ENCODE measurements at regions not wholly inside any gene's neighbourhood (a gene's known extent, or its start where the extent isn't known, plus 50 kb on each side); places are given as distances from the start of the nearest gene placed in this dataset.

DNA sequence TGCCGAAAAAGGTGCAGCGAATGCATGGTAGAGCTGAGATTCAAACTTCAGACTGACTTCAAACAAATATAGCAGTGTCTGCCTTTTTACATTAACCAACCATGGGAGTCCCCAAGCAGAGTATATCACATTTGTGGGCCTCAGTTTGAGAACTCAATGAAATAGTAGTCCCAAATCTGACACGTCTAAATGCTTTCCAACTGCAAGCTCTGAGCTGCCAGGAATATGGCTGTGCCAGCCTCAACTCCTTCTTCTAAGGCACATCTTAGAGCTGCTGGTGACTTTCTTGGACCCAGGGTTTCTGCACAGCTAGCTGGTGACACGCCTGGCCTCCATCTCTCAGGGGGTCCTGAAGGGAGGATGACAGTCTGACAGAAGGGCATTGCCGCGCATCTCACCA is 78.8 kb upstream of the SLC2A1 start:
- H3K9ac ChIP-seq (ENCODE audit: low read depth, low read length) = no peak overlapping the region
- H3K9me3 ChIP-seq (ENCODE audit: control insufficient read depth, insufficient read depth, low read length) = no peaks in the 10 kb centered on the region
- peaks cover 3% of the 10 kb centered on the region for H3K4me1 ChIP-seq (ENCODE audit: control insufficient read depth, insufficient read depth, low read length)

DNA sequence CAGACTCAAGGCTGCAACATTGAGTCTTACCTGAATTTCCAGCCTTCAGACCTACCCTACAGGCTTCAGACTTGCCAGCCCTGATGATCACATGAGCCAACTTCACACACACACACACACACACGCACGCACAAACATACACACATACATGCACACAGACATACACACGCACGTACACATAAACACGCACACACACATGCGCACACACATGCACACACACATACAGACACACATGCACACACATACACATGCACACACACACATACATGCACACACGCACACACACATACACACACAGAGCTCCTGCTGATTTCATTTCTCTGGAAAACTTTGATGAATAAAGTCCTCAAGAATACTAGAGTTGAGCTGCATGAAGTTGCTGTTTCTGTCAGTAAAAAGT is 78.3 kb upstream of the SLC2A1 start:
- H3K4me1 ChIP-seq (ENCODE audit: control insufficient read depth, insufficient read depth, low read length) = peaks cover 3% of the 10 kb centered on the region
- no peak overlapping the region for H3K9ac ChIP-seq (ENCODE audit: low read depth, low read length)
- no peak overlapping the region for H3K4me3 ChIP-seq (ENCODE audit: low read depth, low read length)
- no peaks in the 10 kb centered on the region for H3K9me3 ChIP-seq (ENCODE audit: control insufficient read depth, insufficient read depth, low read length)
- no peaks in the 10 kb centered on the region for H3K36me3 ChIP-seq (ENCODE audit: control insufficient read depth, insufficient read depth, low read length)
- H3K27me3 ChIP-seq (ENCODE audit: control insufficient read depth, insufficient read depth, low read length) = no peaks in the 10 kb centered on the region

More for the DNA sequence above, 78.8 kb upstream of the SLC2A1 start:
- Histone ChIP-seq H3K36me3 (ENCODE audit: control insufficient read depth, insufficient read depth, low read length) (no peaks in the 10 kb centered on the region), H3K4me3 (ENCODE audit: low read depth, low read length) (no peak overlapping the region), H3K27me3 (ENCODE audit: control insufficient read depth, insufficient read depth, low read length) (no peaks in the 10 kb centered on the region)

DNA sequence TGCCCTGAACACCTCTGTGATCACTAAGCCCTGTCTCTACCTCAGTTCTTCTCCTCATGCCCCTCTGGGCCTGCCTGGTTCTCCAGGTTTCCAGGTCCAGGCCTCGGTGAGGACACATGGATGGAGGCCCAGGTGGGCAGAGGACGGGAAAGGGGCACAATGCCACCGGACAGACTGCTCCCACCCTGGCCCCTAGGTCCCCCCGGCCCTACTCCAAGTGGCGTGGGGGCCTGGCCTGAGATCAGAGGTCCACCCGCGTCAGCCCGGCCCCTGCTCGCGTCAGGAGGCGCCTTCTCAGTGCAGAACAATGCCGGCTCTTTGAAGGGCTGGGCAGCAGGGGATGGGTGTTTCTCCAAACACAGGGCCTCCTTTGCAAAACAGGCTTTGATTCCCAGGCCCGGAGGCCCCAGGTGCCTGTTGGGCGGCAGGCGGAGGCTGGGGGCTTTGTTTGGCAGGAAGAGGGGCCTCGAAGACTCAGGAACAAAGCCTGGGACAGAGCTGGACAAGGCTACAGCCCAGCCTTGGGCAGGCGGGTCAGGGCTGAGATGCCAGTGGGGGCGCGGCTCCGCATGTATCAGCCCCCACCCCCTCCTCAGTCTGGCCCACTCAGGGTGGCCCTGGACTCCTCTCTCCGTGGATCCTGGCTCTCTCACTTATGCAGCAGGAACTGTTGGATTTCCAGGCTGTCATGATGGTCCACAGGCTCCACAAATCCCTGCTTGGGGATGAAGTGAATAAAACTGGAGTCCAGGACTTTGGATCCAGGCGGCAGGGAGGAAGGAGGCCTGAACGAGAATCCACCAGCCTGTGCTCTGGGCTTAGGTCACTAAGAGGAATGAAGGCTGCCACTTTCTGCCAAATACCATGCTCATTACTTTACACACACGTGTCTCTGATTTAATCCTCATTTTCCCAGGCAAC is 77.4 kb upstream of the SLC2A1 start:
- no peaks in the 10 kb centered on the region for H3K27me3 ChIP-seq (ENCODE audit: control insufficient read depth, insufficient read depth, low read length)
- no peak overlapping the region for H3K4me3 ChIP-seq (ENCODE audit: low read depth, low read length)
- no peaks in the 10 kb centered on the region for H3K36me3 ChIP-seq (ENCODE audit: control insufficient read depth, insufficient read depth, low read length)
- H3K9me3 ChIP-seq (ENCODE audit: control insufficient read depth, insufficient read depth, low read length) = no peaks in the 10 kb centered on the region
- H3K9ac ChIP-seq (ENCODE audit: low read depth, low read length) = no peak overlapping the region
- peaks cover 3% of the 10 kb centered on the region for H3K4me1 ChIP-seq (ENCODE audit: control insufficient read depth, insufficient read depth, low read length)

DNA sequence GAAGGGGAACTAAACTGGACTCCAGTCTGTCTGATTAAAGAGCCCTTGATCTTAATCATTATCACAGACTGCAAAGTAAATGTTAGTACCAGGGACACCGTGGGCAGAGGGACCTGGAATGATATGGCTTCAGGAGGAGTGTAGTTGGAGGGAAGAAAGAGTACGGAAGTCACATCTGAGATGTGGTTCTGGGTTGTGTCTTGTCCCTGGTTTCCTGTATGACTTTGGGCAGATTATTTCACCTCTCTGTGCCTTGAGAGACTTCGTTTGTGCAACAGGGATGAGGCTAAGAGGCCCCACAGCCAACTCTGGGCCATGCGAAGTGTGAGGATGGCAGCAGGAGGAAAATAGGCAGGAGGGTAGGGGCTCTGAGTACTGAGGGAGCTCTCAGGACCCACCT is 76.1 kb upstream of the SLC2A1 start:
- no peak overlapping the region for H3K4me3 ChIP-seq (ENCODE audit: low read depth, low read length)
- H3K36me3 ChIP-seq (ENCODE audit: control insufficient read depth, insufficient read depth, low read length) = no peaks in the 10 kb centered on the region
- H3K9me3 ChIP-seq (ENCODE audit: control insufficient read depth, insufficient read depth, low read length) = no peaks in the 10 kb centered on the region
- no peak overlapping the region for H3K9ac ChIP-seq (ENCODE audit: low read depth, low read length)
- H3K4me1 ChIP-seq (ENCODE audit: control insufficient read depth, insufficient read depth, low read length) = peaks cover 3% of the 10 kb centered on the region
- H3K27me3 ChIP-seq (ENCODE audit: control insufficient read depth, insufficient read depth, low read length) = no peaks in the 10 kb centered on the region

DNA sequence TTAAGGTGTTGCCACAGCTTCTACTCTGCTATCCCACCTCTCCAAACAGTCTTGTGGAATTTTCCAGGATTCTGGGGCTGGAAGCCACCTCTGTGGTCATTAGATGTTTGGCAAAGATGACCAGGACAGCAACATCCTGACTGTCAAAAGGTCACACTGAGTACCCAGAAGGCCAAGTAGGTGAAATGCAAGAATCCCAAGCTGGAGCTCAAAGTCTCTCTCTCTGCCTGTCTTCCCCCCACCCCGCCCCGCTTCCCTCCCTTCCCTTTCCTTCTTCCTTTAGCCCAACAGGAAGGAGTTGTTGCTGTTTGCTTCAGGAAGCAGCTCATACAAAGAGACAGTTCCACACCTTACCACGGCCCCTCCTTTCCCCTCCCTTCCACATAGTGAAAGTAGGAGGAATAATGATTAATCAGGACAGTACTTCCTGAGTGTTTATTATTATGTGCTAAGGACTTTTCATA is 75.6 kb upstream of the SLC2A1 start:
- no peak overlapping the region for H3K4me3 ChIP-seq (ENCODE audit: low read depth, low read length)
- no peak overlapping the region for H3K9ac ChIP-seq (ENCODE audit: low read depth, low read length)
- no peaks in the 10 kb centered on the region for H3K27me3 ChIP-seq (ENCODE audit: control insufficient read depth, insufficient read depth, low read length)
- H3K36me3 ChIP-seq (ENCODE audit: control insufficient read depth, insufficient read depth, low read length) = no peaks in the 10 kb centered on the region
- H3K4me1 ChIP-seq (ENCODE audit: control insufficient read depth, insufficient read depth, low read length) = peaks cover 3% of the 10 kb centered on the region
- H3K9me3 ChIP-seq (ENCODE audit: control insufficient read depth, insufficient read depth, low read length) = no peaks in the 10 kb centered on the region

DNA sequence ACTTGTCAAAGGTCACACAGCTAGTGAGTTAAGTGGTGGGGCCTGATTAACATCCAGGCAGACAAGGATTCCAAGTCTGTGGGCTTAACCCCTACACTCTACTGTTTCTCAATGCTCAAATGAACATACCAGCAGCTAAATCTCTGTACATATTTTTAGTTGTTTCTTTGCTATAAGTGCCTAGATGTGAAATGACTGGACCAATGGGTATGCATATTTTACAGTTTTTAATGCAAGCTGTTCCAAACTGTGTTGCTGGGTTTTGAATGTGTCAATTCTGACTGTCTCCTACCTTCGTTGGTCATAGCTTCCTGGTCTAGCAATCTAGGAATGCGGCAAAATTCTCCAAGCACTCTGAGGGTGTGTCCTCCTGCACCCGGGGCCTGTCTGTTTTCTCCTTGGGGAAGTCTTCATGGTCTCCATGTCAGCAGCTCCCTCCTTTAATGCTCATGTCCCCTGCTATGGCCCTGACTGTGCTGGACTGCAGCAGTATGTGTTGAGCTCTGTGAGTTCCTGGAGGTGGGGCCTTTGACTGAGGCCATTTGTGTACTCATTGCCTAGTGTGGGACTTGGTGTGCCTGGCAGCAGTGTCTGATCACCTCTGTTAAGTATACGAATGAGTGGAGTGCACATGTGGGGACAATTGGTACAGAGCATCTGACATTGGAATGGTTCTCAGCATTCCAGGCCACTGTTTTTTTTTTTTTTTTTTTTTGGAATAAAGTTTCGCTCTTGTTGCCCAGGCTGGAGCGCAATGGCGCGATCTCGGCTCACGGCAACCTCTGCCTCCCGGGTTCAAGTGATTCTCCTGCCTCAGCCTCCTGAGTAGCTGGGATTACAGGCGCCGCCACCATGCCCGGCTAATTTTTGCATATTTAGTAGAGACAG is 72.9 kb upstream of the SLC2A1 start:
- H3K36me3 ChIP-seq (ENCODE audit: control insufficient read depth, insufficient read depth, low read length) = no peaks in the 10 kb centered on the region
- H3K4me3 ChIP-seq (ENCODE audit: low read depth, low read length) = no peak overlapping the region
- no peaks in the 10 kb centered on the region for H3K4me1 ChIP-seq (ENCODE audit: control insufficient read depth, insufficient read depth, low read length)
- H3K27me3 ChIP-seq (ENCODE audit: control insufficient read depth, insufficient read depth, low read length) = no peaks in the 10 kb centered on the region
- no peaks in the 10 kb centered on the region for H3K9me3 ChIP-seq (ENCODE audit: control insufficient read depth, insufficient read depth, low read length)
- H3K9ac ChIP-seq (ENCODE audit: low read depth, low read length) = no peak overlapping the region

DNA sequence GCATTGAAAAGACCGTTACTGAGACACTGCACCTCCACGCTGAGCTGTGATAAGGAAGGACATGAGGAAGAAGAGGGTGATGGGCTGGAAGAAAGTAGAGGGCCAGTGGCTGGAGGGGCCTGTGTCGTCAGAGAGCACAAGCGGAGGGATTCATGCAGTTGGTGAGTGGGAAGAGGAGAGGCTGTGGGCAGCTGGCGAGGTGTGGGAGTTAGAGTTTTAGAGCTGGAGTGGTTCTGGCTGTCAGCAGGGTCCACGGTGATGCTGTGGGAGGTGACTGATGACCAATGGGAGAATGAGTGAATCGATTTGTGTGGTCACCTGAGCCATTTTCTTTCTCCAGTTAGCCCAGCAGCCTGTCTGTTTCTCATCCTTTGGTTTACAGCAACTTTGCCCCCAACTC is 66.2 kb upstream of the SLC2A1 start:
- H3K27me3 ChIP-seq (ENCODE audit: control insufficient read depth, insufficient read depth, low read length) = no peaks in the 10 kb centered on the region
- no peaks in the 10 kb centered on the region for H3K4me1 ChIP-seq (ENCODE audit: control insufficient read depth, insufficient read depth, low read length)
- no peaks in the 10 kb centered on the region for H3K36me3 ChIP-seq (ENCODE audit: control insufficient read depth, insufficient read depth, low read length)

DNA sequence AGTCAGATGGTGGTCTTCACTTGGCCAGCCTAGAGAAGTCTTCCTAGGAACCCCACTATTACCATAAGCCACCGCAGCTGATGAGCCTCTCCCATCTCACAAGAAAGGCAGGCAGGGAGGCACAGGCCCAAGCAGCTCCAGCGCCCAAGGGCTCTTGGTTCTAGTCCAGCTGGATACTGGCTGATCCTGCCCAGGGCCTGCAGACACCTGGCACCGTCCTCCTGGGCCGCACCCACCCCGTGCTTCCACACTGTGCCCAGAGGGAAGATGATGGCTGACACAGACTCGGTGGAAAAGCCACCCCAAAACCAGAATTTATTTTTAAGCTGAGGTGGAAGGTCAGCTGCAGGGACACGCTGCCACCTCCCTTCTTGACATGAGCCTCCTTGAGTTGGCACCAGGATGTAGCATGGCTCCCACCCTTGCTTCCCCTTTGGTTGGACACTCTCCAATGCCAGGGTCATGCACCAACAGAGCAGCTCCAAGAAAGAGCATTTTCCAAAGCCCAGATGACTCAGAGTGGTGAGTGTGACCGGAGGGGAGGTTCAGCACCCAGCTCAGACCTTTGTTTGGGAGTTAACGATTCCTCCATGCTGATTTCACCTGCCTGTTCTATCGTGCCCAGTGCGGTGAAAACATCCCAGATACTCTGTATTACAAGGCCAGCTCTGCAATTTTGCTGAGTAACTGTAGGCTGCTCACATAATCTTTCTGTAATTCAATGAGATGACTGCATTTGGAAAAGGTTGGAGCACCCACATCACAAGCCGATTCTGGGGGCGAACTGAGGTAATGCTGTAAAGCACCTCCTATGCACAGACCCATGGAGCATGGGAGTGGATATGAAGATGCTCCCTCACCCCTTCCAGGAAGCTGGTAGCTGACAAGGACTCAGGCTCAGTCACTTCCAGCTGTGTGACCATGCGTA is 63.1 kb upstream of the SLC2A1 start:
- Histone ChIP-seq H3K27me3 (ENCODE audit: control insufficient read depth, insufficient read depth, low read length) (peaks cover 3% of the 10 kb centered on the region), H3K36me3 (ENCODE audit: control insufficient read depth, insufficient read depth, low read length) (no peaks in the 10 kb centered on the region), H3K4me3 (ENCODE audit: low read depth, low read length) (no peak overlapping the region), H3K9me3 (ENCODE audit: control insufficient read depth, insufficient read depth, low read length) (no peaks in the 10 kb centered on the region), H3K9ac (ENCODE audit: low read depth, low read length) (no peak overlapping the region), H3K4me1 (ENCODE audit: control insufficient read depth, insufficient read depth, low read length) (no peaks in the 10 kb centered on the region)

More for the DNA sequence above, 66.2 kb upstream of the SLC2A1 start:
- H3K4me3 ChIP-seq (ENCODE audit: low read depth, low read length) = no peak overlapping the region
- H3K9ac ChIP-seq (ENCODE audit: low read depth, low read length) = no peak overlapping the region
- no peaks in the 10 kb centered on the region for H3K9me3 ChIP-seq (ENCODE audit: control insufficient read depth, insufficient read depth, low read length)

DNA sequence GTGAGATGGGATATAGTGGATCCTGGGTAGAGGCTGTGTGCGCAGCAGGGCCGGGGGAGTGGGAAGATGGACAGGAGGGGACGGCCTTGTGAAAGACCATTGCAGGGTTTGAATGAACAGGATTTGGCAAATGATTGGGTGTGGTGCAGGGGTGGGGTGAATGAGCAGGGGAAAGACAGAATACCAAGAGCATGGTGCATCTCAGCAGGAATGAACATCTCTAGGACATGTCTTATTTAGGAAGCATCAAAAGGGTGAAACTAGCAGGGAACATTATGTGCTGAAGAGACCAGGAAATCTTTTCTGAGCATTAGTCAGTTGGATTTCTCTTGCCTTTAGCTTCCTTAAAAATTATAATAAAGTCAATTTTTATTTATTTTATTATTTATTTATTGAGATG is 60.6 kb upstream of the SLC2A1 start:
- Histone ChIP-seq H3K36me3 (ENCODE audit: control insufficient read depth, insufficient read depth, low read length) (no peaks in the 10 kb centered on the region), H3K9ac (ENCODE audit: low read depth, low read length) (no peak overlapping the region), H3K4me1 (ENCODE audit: control insufficient read depth, insufficient read depth, low read length) (no peaks in the 10 kb centered on the region), H3K4me3 (ENCODE audit: low read depth, low read length) (no peak overlapping the region), H3K9me3 (ENCODE audit: control insufficient read depth, insufficient read depth, low read length) (no peaks in the 10 kb centered on the region), H3K27me3 (ENCODE audit: control insufficient read depth, insufficient read depth, low read length) (peaks cover 3% of the 10 kb centered on the region)

DNA sequence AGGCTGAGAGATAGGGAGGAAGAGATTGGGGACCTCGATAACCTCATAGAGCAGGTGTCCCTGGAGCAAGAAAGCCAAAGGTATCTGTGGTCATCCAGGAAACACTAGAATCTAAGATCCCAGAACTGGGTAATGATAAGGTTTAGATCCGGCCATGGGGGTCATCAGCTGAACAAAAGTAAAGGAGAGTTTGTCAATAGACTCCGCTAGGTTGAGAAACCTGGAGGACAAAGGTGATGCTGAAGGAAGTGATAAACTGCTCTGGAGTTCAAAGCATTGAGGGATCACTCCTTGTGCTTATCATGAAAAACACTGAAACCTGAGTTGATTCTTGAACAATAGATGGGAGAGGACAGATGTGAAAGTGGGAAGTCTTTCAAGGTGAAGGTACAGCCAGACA is 59.5 kb upstream of the SLC2A1 start:
- H3K4me1 ChIP-seq (ENCODE audit: control insufficient read depth, insufficient read depth, low read length) = no peaks in the 10 kb centered on the region
- no peak overlapping the region for H3K9ac ChIP-seq (ENCODE audit: low read depth, low read length)
- H3K4me3 ChIP-seq (ENCODE audit: low read depth, low read length) = no peak overlapping the region
- peaks cover 3% of the 10 kb centered on the region for H3K27me3 ChIP-seq (ENCODE audit: control insufficient read depth, insufficient read depth, low read length)
- H3K9me3 ChIP-seq (ENCODE audit: control insufficient read depth, insufficient read depth, low read length) = no peaks in the 10 kb centered on the region
- H3K36me3 ChIP-seq (ENCODE audit: control insufficient read depth, insufficient read depth, low read length) = no peaks in the 10 kb centered on the region

DNA sequence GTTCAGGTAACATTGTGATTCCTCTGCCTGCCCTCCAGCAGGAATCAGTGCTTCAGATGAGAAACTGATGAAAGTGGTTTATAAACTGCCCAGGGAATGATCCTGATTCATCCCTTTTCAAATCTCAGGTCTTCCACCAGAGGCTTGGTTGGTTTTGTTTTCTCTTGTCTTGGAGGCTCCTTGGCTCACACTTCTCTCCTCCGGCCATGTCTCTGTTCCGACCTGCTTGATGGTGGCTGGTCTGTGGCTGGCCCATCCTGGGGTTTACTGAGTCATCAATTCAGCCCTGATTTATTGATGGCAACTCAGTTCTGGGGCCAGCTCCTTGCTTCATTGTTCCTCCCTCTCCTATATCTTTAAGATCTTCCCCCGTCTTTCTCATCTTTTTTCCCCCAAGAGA is 56.6 kb upstream of the SLC2A1 start:
- H3K4me1 ChIP-seq (ENCODE audit: control insufficient read depth, insufficient read depth, low read length) = peaks cover 1% of the 10 kb centered on the region
- H3K36me3 ChIP-seq (ENCODE audit: control insufficient read depth, insufficient read depth, low read length) = no peaks in the 10 kb centered on the region

More for the DNA sequence above, 56.6 kb upstream of the SLC2A1 start:
- H3K27me3 ChIP-seq (ENCODE audit: control insufficient read depth, insufficient read depth, low read length) = peaks cover 3% of the 10 kb centered on the region
- no peaks in the 10 kb centered on the region for H3K9me3 ChIP-seq (ENCODE audit: control insufficient read depth, insufficient read depth, low read length)
- H3K4me3 ChIP-seq (ENCODE audit: low read depth, low read length) = no peak overlapping the region
- H3K9ac ChIP-seq (ENCODE audit: low read depth, low read length) = no peak overlapping the region
